IMR-90 (cell line): ENCODE measurements at regions not wholly inside any gene's neighbourhood (a gene's known extent, or its start where the extent isn't known, plus 50 kb on each side); places are given as distances from the start of the nearest gene placed in this dataset.
"Not testable (repeated sequence)": the region's sequence is repeated elsewhere in the genome, so short reads cannot be mapped to it uniquely, and the experiment has no call there.

Source experiments
- ATAC-seq: fragments of 200-7000 bp; cut with Tn5 transposase; 2 replicates; pipeline ENCODE4 v1.9.1; 2020; ENCODE audit warnings: low read depth, mild to moderate bottlenecking, moderate library complexity
- BruUV-seq: library from RNA; stranded (reverse); fragments of 400-500 nt; replicated peaks from 2 replicates; lab custom pipeline; 2021; lab: Mats Ljungman, UMichigan
- CTCF ChIA-PET: fragments of 300-600 bp; formaldehyde crosslinking; extraction: SDS; loops from one replicate; lab custom pipeline; 2021; ENCODE audit warnings: antibody characterized with exemption; lab: Yijun Ruan, JAX
- POLR2A ChIA-PET: fragments of 300-600 bp; sonication (Branson Sonifier 250); formaldehyde crosslinking; loops from one replicate; lab custom pipeline; 2022; ENCODE audit warnings: antibody characterized with exemption; ENCODE audit not compliant: unreplicated experiment; lab: Charles Lee
- DNase-seq: peaks from one replicate; pipeline ENCODE4 v3.0.0; 2013
- H2AFZ ChIP-seq: replicated peaks from 2 replicates; pipeline ENCODE3; 2013; ENCODE audit warnings: low read length, mild to moderate bottlenecking; ENCODE audit not compliant: poor library complexity
- H2AK5ac ChIP-seq: 2 replicates; pipeline ENCODE4 v1.6.1; 2013; ENCODE audit warnings: low read depth, low read length, inconsistent platforms
- H2AK9ac ChIP-seq: replicated peaks from 2 replicates; pipeline ENCODE3; 2013; ENCODE audit warnings: mild to moderate bottlenecking, low read depth, low read length, moderate library complexity; ENCODE audit not compliant: poor library complexity
- H2BK120ac ChIP-seq: 2 replicates; pipeline ENCODE4 v1.6.1; 2013; ENCODE audit warnings: low read depth, low read length, inconsistent platforms
- H2BK15ac ChIP-seq: 3 replicates; pipeline ENCODE4 v1.6.1; 2013; ENCODE audit warnings: low read depth, low read length, inconsistent platforms
- H2BK20ac ChIP-seq: 2 replicates; pipeline ENCODE4 v1.6.1; 2013; ENCODE audit warnings: low read depth, mild to moderate bottlenecking, inconsistent platforms, low read length, moderate library complexity
- H2BK5ac ChIP-seq: 2 replicates; pipeline ENCODE4 v1.6.1; 2013; ENCODE audit warnings: mild to moderate bottlenecking, low read depth, low read length, inconsistent platforms; ENCODE audit not compliant: poor library complexity, severe bottlenecking
- H3K14ac ChIP-seq: replicated peaks from 2 replicates; pipeline ENCODE4 v1.6.1; 2013; ENCODE audit warnings: low read depth, low read length, inconsistent platforms
- H3K18ac ChIP-seq: 2 replicates; pipeline ENCODE4 v1.6.1; 2013; ENCODE audit warnings: low read depth, low read length, control low read depth
- H3K23ac ChIP-seq: 2 replicates; pipeline ENCODE4 v1.6.1; 2013; ENCODE audit warnings: low read depth, low read length, inconsistent platforms
- H3K27ac ChIP-seq: 2 replicates; pipeline ENCODE4 v1.5.1; 2013; ENCODE audit warnings: mild to moderate bottlenecking, control low read depth, low read length; ENCODE audit not compliant: insufficient read depth
- H3K27me3 ChIP-seq: 2 replicates; pipeline ENCODE4 v1.6.1; 2013; ENCODE audit warnings: low read length; ENCODE audit not compliant: control insufficient read depth, insufficient read depth
- H3K36me3 ChIP-seq: 2 replicates; pipeline ENCODE4 v1.6.1; 2013; ENCODE audit warnings: low read length, mixed read lengths; ENCODE audit not compliant: control insufficient read depth, insufficient read depth
- H3K4ac ChIP-seq: 2 replicates; pipeline ENCODE4 v1.6.1; 2013; ENCODE audit warnings: low read depth, low read length, inconsistent platforms
- H3K4me1 ChIP-seq: 2 replicates; pipeline ENCODE4 v1.6.1; 2013; ENCODE audit warnings: low read length, mixed read lengths; ENCODE audit not compliant: control insufficient read depth, insufficient read depth
- H3K4me2 ChIP-seq: 2 replicates; pipeline ENCODE4 v1.6.1; 2013; ENCODE audit warnings: low read depth, mild to moderate bottlenecking, control low read depth, low read length, moderate library complexity
- H3K4me3 ChIP-seq: 2 replicates; pipeline ENCODE4 v1.5.1; 2013; ENCODE audit warnings: low read depth, mild to moderate bottlenecking, control low read depth, low read length, moderate library complexity; ENCODE audit not compliant: insufficient read depth
- H3K56ac ChIP-seq: 2 replicates; pipeline ENCODE4 v1.6.1; 2013; ENCODE audit warnings: low read length, inconsistent platforms; ENCODE audit not compliant: insufficient read depth; ENCODE audit errors: extremely low read depth
- H3K79me1 ChIP-seq, 2 experiments: 2 replicates each; pipeline ENCODE4 v1.6.1; 2013; ENCODE audit warnings: low read length in 2 of 2, inconsistent platforms in 1 of 2, low read depth in 1 of 2
- H3K9ac ChIP-seq: 2 replicates; pipeline ENCODE4 v1.6.1; 2013; ENCODE audit warnings: low read depth, low read length, control low read depth
- H3K9me1 ChIP-seq: 2 replicates; pipeline ENCODE4 v1.6.1; 2013; ENCODE audit warnings: low read length, inconsistent platforms; ENCODE audit not compliant: insufficient read depth
- H3K9me3 ChIP-seq: 2 replicates; pipeline ENCODE4 v1.6.1; 2013; ENCODE audit warnings: low read length; ENCODE audit not compliant: control insufficient read depth, insufficient read depth
- H4K20me1 ChIP-seq: 2 replicates; pipeline ENCODE4 v1.6.1; 2013; ENCODE audit warnings: low read length, inconsistent platforms; ENCODE audit not compliant: insufficient read depth
- H4K5ac ChIP-seq: 2 replicates; pipeline ENCODE4 v1.6.1; 2013; ENCODE audit warnings: mild to moderate bottlenecking, low read depth, low read length, control low read depth
- H4K8ac ChIP-seq, 2 experiments: 2 replicates each; pipeline ENCODE4 v1.6.1; 2013; ENCODE audit warnings: low read depth in 2 of 2, low read length in 2 of 2, control low read depth in 1 of 2, inconsistent platforms in 1 of 2
- H4K91ac ChIP-seq: 2 replicates; pipeline ENCODE4 v1.6.1; 2013; ENCODE audit warnings: low read depth, low read length, inconsistent platforms; ENCODE audit not compliant: insufficient read depth
- ELK1 ChIP-seq: fragments of 150-350 bp; IDR thresholded peaks from 2 replicates; pipeline ENCODE4 v1.6.1; 2016; ENCODE audit warnings: low read depth, mild to moderate bottlenecking, low read length, moderate library complexity, borderline replicate concordance
- FOS ChIP-seq: fragments of 150-350 bp; IDR thresholded peaks from 2 replicates; pipeline ENCODE4 v1.6.1; 2016; ENCODE audit warnings: low read depth, low read length
- MXI1 ChIP-seq: IDR thresholded peaks from 2 replicates; pipeline ENCODE4 v1.6.1; 2012; ENCODE audit warnings: low read depth, mild to moderate bottlenecking, low read length, moderate library complexity, borderline replicate concordance
- POLR2A ChIP-seq: IDR thresholded peaks from 2 replicates; pipeline ENCODE4 v1.6.1; 2012; ENCODE audit warnings: mild to moderate bottlenecking, low read depth, low read length
- RFX5 ChIP-seq: IDR thresholded peaks from 2 replicates; pipeline ENCODE4 v1.8.0; 2012; ENCODE audit warnings: low read depth, mild to moderate bottlenecking, low read length, moderate library complexity
- WGBS, 2 experiments: methylation state at CpG; one replicate each; pipeline versions ENCODE4 v1.1.5 to v1.1.7; 2013; ENCODE audit warnings: missing lambda C conversion rate in 2 of 2; ENCODE audit not compliant: insufficient read length in 1 of 2; ENCODE audit errors: extremely low coverage in 2 of 2; 5-methylcytosine and 5-hydroxymethylcytosine counted together
- dilution Hi-C: fragments of 300-500 bp; cut with HindIII; formaldehyde crosslinking; loops from one replicate; pipeline ENCODE4 v1.14.3; 2018; ENCODE audit warnings: low sequenced_read_pairs; ENCODE audit not compliant: unreplicated experiment
- in situ Hi-C: fragments of 300-500 bp; cut with MboI; formaldehyde crosslinking; loops from 3 replicates; pipeline ENCODE4 v1.14.3; 2019; ENCODE audit warnings: low sequenced_read_pairs, inconsistent platforms, mixed read lengths
- intact Hi-C: fragments of 100-400 bp; cut with micrococcal nuclease; formaldehyde crosslinking; loops from 2 replicates; pipeline ENCODE4 v1.10.0; 2022

- no peak overlapping the region for H2BK5ac ChIP-seq
- no peaks in the 10 kb centered on the region for H3K79me1 ChIP-seq
- no peak overlapping the region for H2AK5ac ChIP-seq
- H2BK20ac ChIP-seq: no peak overlapping the region
- in situ Hi-C loops (no loop called here), intact Hi-C loops (no loop called here), dilution Hi-C loops (no loop called here)
- H3K4me1 ChIP-seq: no peaks in the 10 kb centered on the region
- CTCF ChIA-PET: no interaction called here
- no peak overlapping the region for H3K4me2 ChIP-seq
- DNase-seq: no peak
- no peak overlapping the region for H2BK15ac ChIP-seq
- H3K4ac ChIP-seq: no peak overlapping the region
- H4K8ac ChIP-seq: no peak overlapping the region
- H3K27me3 ChIP-seq: no peaks in the 10 kb centered on the region
- no peaks in the 10 kb centered on the region for H3K36me3 ChIP-seq
- H3K23ac ChIP-seq: no peak overlapping the region
- no peaks in the 10 kb centered on the region for H3K9me1 ChIP-seq
- H3K9me3 ChIP-seq: no peaks in the 10 kb centered on the region; the same call in 1 of the 2 replicates
- no peak overlapping the region for H3K14ac ChIP-seq
- POLR2A ChIA-PET: no interaction called here
- H3K56ac ChIP-seq: no peak overlapping the region
- H4K5ac ChIP-seq: no peak overlapping the region
- TF ChIP-seq RFX5 (no peak), FOS (no peak), MXI1 (no peak), POLR2A (no peak), ELK1 (no peak)
- no peak overlapping the region for H3K4me3 ChIP-seq
- no TSS peak for BruUV-seq
- H2BK120ac ChIP-seq: no peak overlapping the region
- H4K20me1 ChIP-seq: no peaks in the 10 kb centered on the region
- WGBS, 2 experiments: no CpG with 5 or more reads among the region's 2 CpGs
- no peak overlapping the region for H3K18ac ChIP-seq
- no peak overlapping the region for H3K9ac ChIP-seq
- no peak overlapping the region for H2AFZ ChIP-seq
- H2AK9ac ChIP-seq: no peak overlapping the region
- H3K27ac ChIP-seq: no peak overlapping the region
- no peak for ATAC-seq
- no peak overlapping the region for H4K91ac ChIP-seq
Observed at GRCh38 chrX:138995458-138995857, 283.9 kb upstream of the FGF13 start.

GRCh38 chrX:138990425-138990824, 278.9 kb upstream of the FGF13 start:
- H3K23ac ChIP-seq, intact Hi-C loops, H2BK5ac ChIP-seq, H3K36me3 ChIP-seq, H4K8ac ChIP-seq, H2AK9ac ChIP-seq, H2BK120ac ChIP-seq, H3K4me1 ChIP-seq, H3K56ac ChIP-seq, H3K9me3 ChIP-seq, H3K14ac ChIP-seq, H4K5ac ChIP-seq, BruUV-seq, H2AFZ ChIP-seq, H3K4me2 ChIP-seq, H4K91ac ChIP-seq, H3K9me1 ChIP-seq, H2AK5ac ChIP-seq, H3K27me3 ChIP-seq, H4K20me1 ChIP-seq, CTCF ChIA-PET, DNase-seq, dilution Hi-C loops, H3K18ac ChIP-seq, H3K9ac ChIP-seq, H3K27ac ChIP-seq, in situ Hi-C loops, H3K4me3 ChIP-seq, H2BK15ac ChIP-seq, H3K79me1 ChIP-seq, H2BK20ac ChIP-seq, H3K4ac ChIP-seq, ATAC-seq: not testable (repeated sequence)
- POLR2A ChIA-PET: interaction anchor here (0.6 kb wide), 1 partner anchor 1481 kb away, joined by 3 read pairs; no protein-coding TSS in a partner anchor
- WGBS, 2 experiments: 0% methylated on average over 1 of the region's 8 CpGs; no CpG with 5 or more reads in 1 of the 2 experiments
